Ectodermal cell (in vitro differentiated cells): ENCODE measurements at regions not wholly inside any gene's neighbourhood (a gene's known extent, or its start where the extent isn't known, plus 50 kb on each side); places are given as distances from the start of the nearest gene placed in this dataset.

Source experiments
- H3K27ac ChIP-seq: 2 replicates; pipeline ENCODE4 v1.7.0; 2013; ENCODE audit warnings: mild to moderate bottlenecking, low read depth, low read length; ENCODE audit not compliant: insufficient read depth, poor library complexity, severe bottlenecking
- H3K27me3 ChIP-seq: 2 replicates; pipeline ENCODE4 v1.7.0; 2013; ENCODE audit warnings: mild to moderate bottlenecking, low read length; ENCODE audit not compliant: insufficient read depth, control insufficient read depth, poor library complexity, severe bottlenecking
- H3K36me3 ChIP-seq: one replicate; pipeline ENCODE4 v1.7.0; 2013; ENCODE audit warnings: low read length; ENCODE audit not compliant: control insufficient read depth, insufficient read depth
- H3K4me1 ChIP-seq: one replicate; pipeline ENCODE4 v1.7.0; 2013; ENCODE audit warnings: low read length; ENCODE audit not compliant: control insufficient read depth, insufficient read depth
- H3K4me3 ChIP-seq: 2 replicates; pipeline ENCODE4 v1.7.0; 2013; ENCODE audit warnings: low read depth, low read length, control low read depth; ENCODE audit not compliant: insufficient read depth
- H3K9me3 ChIP-seq: 2 replicates; pipeline ENCODE4 v1.7.0; 2013; ENCODE audit warnings: mild to moderate bottlenecking, low read length, moderate library complexity; ENCODE audit not compliant: control insufficient read depth
- WGBS, 2 experiments: methylation state at CpG; one replicate each; pipeline ENCODE4 v1.1.7; 2013; ENCODE audit warnings: missing lambda C conversion rate in 2 of 2; 5-methylcytosine and 5-hydroxymethylcytosine counted together

GRCh38 chr11:29786092-29786491 lies 230.7 kb downstream of the KCNA4 start:
- Histone ChIP-seq H3K4me1 (peaks cover 2% of the 10 kb centered on the region), H3K4me3 (no peak overlapping the region), H3K27ac (no peak overlapping the region), H3K27me3 (no peaks in the 10 kb centered on the region), H3K9me3 (no peaks in the 10 kb centered on the region), H3K36me3 (no peaks in the 10 kb centered on the region)
- WGBS, 2 experiments, result 91 to 100% methylated on average over 1 of the region's 1 CpG

GRCh38 chr11:29783506-29783905 lies 233.3 kb downstream of the KCNA4 start:
- no peaks in the 10 kb centered on the region for H3K27me3 ChIP-seq
- no peak overlapping the region for H3K4me3 ChIP-seq
- no peaks in the 10 kb centered on the region for H3K36me3 ChIP-seq
- peaks cover 18% of the 10 kb centered on the region for H3K4me1 ChIP-seq
- 94 to 100% methylated on average over 1 of the region's 1 CpG for WGBS, 2 experiments
- no peak overlapping the region for H3K27ac ChIP-seq
- H3K9me3 ChIP-seq, result no peaks in the 10 kb centered on the region

GRCh38 chr11:29782447-29782846 lies 234.4 kb downstream of the KCNA4 start:
- H3K4me3 ChIP-seq, result no peak overlapping the region
- H3K27ac ChIP-seq, result no peak overlapping the region
- H3K9me3 ChIP-seq, result no peaks in the 10 kb centered on the region
- peaks cover 18% of the 10 kb centered on the region for H3K4me1 ChIP-seq
- H3K36me3 ChIP-seq, result no peaks in the 10 kb centered on the region
- H3K27me3 ChIP-seq, result no peaks in the 10 kb centered on the region
- 79 to 100% methylated on average over 1 of the region's 1 CpG for WGBS, 2 experiments

- Histone ChIP-seq H3K36me3 (no peaks in the 10 kb centered on the region), H3K4me3 (no peak overlapping the region), H3K4me1 (peaks cover 18% of the 10 kb centered on the region), H3K27me3 (no peaks in the 10 kb centered on the region), H3K9me3 (no peaks in the 10 kb centered on the region), H3K27ac (no peak overlapping the region)
- WGBS, 2 experiments, result 85 to 86% methylated on average over 1 of the region's 1 CpG
Measured at GRCh38 chr11:29781268-29781667, 235.6 kb downstream of the KCNA4 start.

GRCh38 chr11:29780756-29781155 lies 236.1 kb downstream of the KCNA4 start:
- Histone ChIP-seq H3K4me3 (no peak overlapping the region), H3K27me3 (no peaks in the 10 kb centered on the region), H3K9me3 (no peaks in the 10 kb centered on the region), H3K36me3 (no peaks in the 10 kb centered on the region), H3K4me1 (peaks cover 18% of the 10 kb centered on the region), H3K27ac (no peak overlapping the region)
- WGBS, 2 experiments, result 78% methylated on average over 7 of the region's 7 CpGs

- Histone ChIP-seq H3K27me3 (no peaks in the 10 kb centered on the region), H3K4me3 (no peak overlapping the region), H3K9me3 (no peaks in the 10 kb centered on the region), H3K4me1 (no peaks in the 10 kb centered on the region), H3K36me3 (no peaks in the 10 kb centered on the region), H3K27ac (no peak overlapping the region)
- 88 to 90% methylated on average over 4 of the region's 4 CpGs for WGBS, 2 experiments
Measured at GRCh38 chr11:29773656-29774264, 243.1 kb downstream of the KCNA4 start.

GRCh38 chr11:29756871-29757270 lies 260.0 kb downstream of the KCNA4 start:
- Histone ChIP-seq H3K27ac (no peak overlapping the region), H3K4me1 (no peaks in the 10 kb centered on the region), H3K36me3 (no peaks in the 10 kb centered on the region), H3K4me3 (no peak overlapping the region), H3K9me3 (no peaks in the 10 kb centered on the region), H3K27me3 (no peaks in the 10 kb centered on the region)
- WGBS, 2 experiments, result 100% methylated on average over 1 of the region's 1 CpG; no CpG with 5 or more reads in 1 of the 2 experiments

- Histone ChIP-seq H3K36me3 (no peaks in the 10 kb centered on the region), H3K4me1 (no peaks in the 10 kb centered on the region), H3K27me3 (no peaks in the 10 kb centered on the region), H3K4me3 (no peak overlapping the region), H3K27ac (no peak overlapping the region), H3K9me3 (no peaks in the 10 kb centered on the region)
- WGBS, 2 experiments, result 95 to 98% methylated on average over 4 of the region's 4 CpGs
Measured at GRCh38 chr11:29755474-29755873, 261.4 kb downstream of the KCNA4 start.

- Histone ChIP-seq H3K4me3 (no peak overlapping the region), H3K9me3 (no peaks in the 10 kb centered on the region)
- WGBS, 2 experiments, result no CpG with 5 or more reads among the region's 1 CpG
Measured at GRCh38 chr11:29751618-29752017, 265.2 kb downstream of the KCNA4 start.

GRCh38 chr11:29750392-29750791 lies 266.4 kb downstream of the KCNA4 start:
- no peak overlapping the region for H3K27ac ChIP-seq
- no peaks in the 10 kb centered on the region for H3K9me3 ChIP-seq

More at GRCh38 chr11:29751618-29752017, 265.2 kb downstream of the KCNA4 start:
- H3K4me1 ChIP-seq, result no peaks in the 10 kb centered on the region
- no peak overlapping the region for H3K27ac ChIP-seq
- no peaks in the 10 kb centered on the region for H3K36me3 ChIP-seq
- no peaks in the 10 kb centered on the region for H3K27me3 ChIP-seq

GRCh38 chr11:29734287-29734686 lies 282.5 kb downstream of the KCNA4 start:
- Histone ChIP-seq H3K4me1 (no peaks in the 10 kb centered on the region), H3K36me3 (no peaks in the 10 kb centered on the region)
- WGBS, 2 experiments, result 90 to 100% methylated on average over 1 of the region's 1 CpG

More at GRCh38 chr11:29750392-29750791, 266.4 kb downstream of the KCNA4 start:
- Histone ChIP-seq H3K27me3 (no peaks in the 10 kb centered on the region), H3K36me3 (no peaks in the 10 kb centered on the region), H3K4me1 (no peaks in the 10 kb centered on the region), H3K4me3 (no peak overlapping the region)
- 92 to 93% methylated on average over 3 of the region's 3 CpGs for WGBS, 2 experiments

More at GRCh38 chr11:29734287-29734686, 282.5 kb downstream of the KCNA4 start:
- no peak overlapping the region for H3K4me3 ChIP-seq
- no peaks in the 10 kb centered on the region for H3K27me3 ChIP-seq
- no peaks in the 10 kb centered on the region for H3K9me3 ChIP-seq
- H3K27ac ChIP-seq, result no peak overlapping the region
